Neural cell (in vitro differentiated cells): ENCODE measurements at regions not wholly inside any gene's neighbourhood (a gene's known extent, or its start where the extent isn't known, plus 50 kb on each side); places are given as distances from the start of the nearest gene placed in this dataset.

Source experiments
- H2AFZ ChIP-seq: fragments of 200-600, 300-800 bp; sonication (generic), shearing (Covaris generic); 2 replicates; pipeline ENCODE4 v1.6.0; 2014; ENCODE audit warnings: low read depth, mild to moderate bottlenecking, antibody characterized with exemption, low read length, moderate library complexity
- H3F3A ChIP-seq: fragments of 200-600 bp; shearing (Covaris generic); 2 replicates; pipeline ENCODE4 v1.6.1; 2016; ENCODE audit warnings: mild to moderate bottlenecking, moderate library complexity, mixed read lengths, antibody characterized with exemption, low read length; ENCODE audit not compliant: insufficient read depth, poor library complexity, severe bottlenecking
- H3K27ac ChIP-seq: fragments of 200-600, 300-800 bp; sonication (generic), shearing (Covaris generic); 2 replicates; pipeline ENCODE4 v1.5.1; 2014; ENCODE audit warnings: mild to moderate bottlenecking, low read length, moderate library complexity
- H3K27me3 ChIP-seq: fragments of 300-800, 200-600 bp; sonication (generic), shearing (Covaris generic); 2 replicates; pipeline ENCODE4 v1.6.0; 2014; ENCODE audit warnings: mild to moderate bottlenecking, low read depth, low read length, moderate library complexity; ENCODE audit not compliant: insufficient read depth
- H3K36me3 ChIP-seq: fragments of 300-800, 200-600 bp; sonication (generic), shearing (Covaris generic); 2 replicates; pipeline ENCODE4 v1.5.1; 2014; ENCODE audit warnings: mild to moderate bottlenecking, antibody characterized with exemption, low read length, moderate library complexity; ENCODE audit not compliant: insufficient read depth
- H3K4me2 ChIP-seq: fragments of 300-800, 200-600 bp; sonication (generic), shearing (Covaris generic); 2 replicates; pipeline ENCODE4 v1.6.0; 2014; ENCODE audit warnings: mild to moderate bottlenecking, low read length
- H3K4me3 ChIP-seq: fragments of 300-800, 200-600 bp; sonication (generic), shearing (Covaris generic); 2 replicates; pipeline ENCODE4 v1.5.1; 2014; ENCODE audit warnings: mild to moderate bottlenecking, low read length, moderate library complexity
- H3K79me2 ChIP-seq: fragments of 200-600 bp; shearing (Covaris generic); replicated peaks from 2 replicates; pipeline ENCODE4 v1.6.0; 2014; ENCODE audit warnings: mild to moderate bottlenecking, low read length, moderate library complexity; ENCODE audit not compliant: insufficient read depth
- H3K9ac ChIP-seq: fragments of 300-800, 200-600 bp; sonication (generic), shearing (Covaris generic); 2 replicates; pipeline ENCODE4 v1.6.1; 2016; ENCODE audit warnings: mild to moderate bottlenecking, low read length, mixed read lengths
- H3K9me2 ChIP-seq: fragments of 200-600 bp; shearing (Covaris generic); 2 replicates; pipeline ENCODE4 v1.6.1; 2016; ENCODE audit warnings: mild to moderate bottlenecking, low read length, mixed read lengths; ENCODE audit not compliant: insufficient read depth
- H3K9me3 ChIP-seq: fragments of 200-600, 300-800 bp; sonication (generic), shearing (Covaris generic); 2 replicates; pipeline ENCODE4 v1.6.1; 2016; ENCODE audit warnings: mild to moderate bottlenecking, mixed run types, low read length, moderate library complexity, mixed read lengths
- H4K20me1 ChIP-seq: fragments of 200-600 bp; shearing (Covaris generic); 2 replicates; pipeline ENCODE4 v1.6.1; 2016; ENCODE audit warnings: mild to moderate bottlenecking, mixed run types; ENCODE audit not compliant: insufficient read depth
- EP300 ChIP-seq: fragments of 450-650 bp; conservative IDR thresholded peaks from 2 replicates; pipeline ENCODE4 v1.6.1; 2014; ENCODE audit warnings: antibody characterized with exemption, mild to moderate bottlenecking, moderate library complexity; ENCODE audit not compliant: poor library complexity, severe bottlenecking
- EZH2 ChIP-seq: fragments of 200-600, 300-800 bp; shearing (Covaris generic), sonication (generic); IDR thresholded peaks from 2 replicates; pipeline ENCODE4 v1.6.1; 2014; ENCODE audit warnings: antibody characterized with exemption, low read length, borderline replicate concordance, mild to moderate bottlenecking; ENCODE audit not compliant: insufficient read depth, poor library complexity, severe bottlenecking
- MXI1 ChIP-seq: fragments of 450-650 bp; conservative IDR thresholded peaks from 2 replicates; pipeline ENCODE4 v1.6.1; 2014; ENCODE audit warnings: antibody characterized with exemption, mild to moderate bottlenecking; ENCODE audit not compliant: poor library complexity, severe bottlenecking
- POLR2AphosphoS5 ChIP-seq: IDR thresholded peaks from 2 replicates; pipeline ENCODE4 v1.6.1; 2012
- RAD21 ChIP-seq: fragments of 450-650 bp; conservative IDR thresholded peaks from 2 replicates; pipeline ENCODE4 v1.6.1; 2014; ENCODE audit warnings: antibody characterized with exemption, mild to moderate bottlenecking, moderate library complexity
- SMC3 ChIP-seq: fragments of 450-650 bp; conservative IDR thresholded peaks from 2 replicates; pipeline ENCODE4 v1.6.1; 2014; ENCODE audit warnings: antibody characterized with exemption, mild to moderate bottlenecking, moderate library complexity; ENCODE audit not compliant: poor library complexity
- TAF1 ChIP-seq: IDR thresholded peaks from 2 replicates; pipeline ENCODE4 v1.6.1; 2012; ENCODE audit warnings: low read depth
- TF ChIP-seq, protein P1 (sequence below): fragments of 450-650 bp; IDR thresholded peaks from 2 replicates; pipeline ENCODE4 v1.5.1; 2014; ENCODE audit warnings: antibody characterized with exemption, mild to moderate bottlenecking, moderate library complexity; ENCODE audit not compliant: poor library complexity, severe bottlenecking
- TF ChIP-seq, protein P2 (sequence below): IDR thresholded peaks from 2 replicates; pipeline ENCODE4 v1.6.1; 2012; ENCODE audit warnings: borderline replicate concordance

DNA sequence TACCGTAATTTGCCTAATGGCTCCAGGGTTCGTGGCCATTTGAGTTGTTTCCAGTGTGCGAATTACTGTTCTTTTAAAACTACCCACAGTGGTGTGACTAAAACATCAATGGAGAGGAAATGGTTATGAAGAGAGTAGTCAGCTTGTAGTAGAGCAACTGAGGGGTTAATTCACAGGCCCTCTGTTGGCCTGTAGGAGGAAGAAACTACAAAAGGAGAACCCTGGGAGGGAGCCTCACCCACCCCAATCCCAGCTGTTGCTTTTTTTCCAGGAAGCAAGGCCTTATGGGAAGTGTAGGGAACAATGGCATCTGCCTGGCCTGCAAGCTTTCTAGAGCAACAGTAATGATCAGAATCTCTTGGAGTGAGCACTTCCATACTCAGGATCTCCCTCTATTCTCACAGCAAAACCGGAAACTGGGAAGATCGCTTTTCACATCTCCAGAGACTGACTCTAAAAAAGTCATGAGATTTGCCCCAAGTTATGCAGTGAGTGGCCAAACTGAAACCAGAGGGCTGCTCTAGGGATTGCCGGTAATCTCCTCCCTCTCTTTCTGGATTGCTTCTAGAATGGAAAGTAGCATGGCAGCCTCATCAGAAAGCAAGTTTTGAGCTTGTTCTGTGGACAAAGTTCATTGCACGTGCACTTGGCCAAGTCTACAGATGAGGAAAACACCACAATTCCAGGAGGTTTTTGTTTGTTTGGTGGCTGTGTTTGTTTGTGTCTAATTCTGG lies 125.3 kb upstream of the PWP1 start:
- H4K20me1 ChIP-seq: no peaks in the 10 kb centered on the region
- H3K27me3 ChIP-seq: no peaks in the 10 kb centered on the region
- no peaks in the 10 kb centered on the region for H3K36me3 ChIP-seq
- H3K4me3 ChIP-seq: no peak overlapping the region
- no peaks in the 10 kb centered on the region for H3K9me3 ChIP-seq
- TF ChIP-seq EZH2 (no peak), MXI1 (no peak), SMC3 (no peak), POLR2AphosphoS5 (no peak), TAF1 (no peak), RAD21 (no peak), EP300 (no peak)
- TF ChIP-seq, protein P1, sequence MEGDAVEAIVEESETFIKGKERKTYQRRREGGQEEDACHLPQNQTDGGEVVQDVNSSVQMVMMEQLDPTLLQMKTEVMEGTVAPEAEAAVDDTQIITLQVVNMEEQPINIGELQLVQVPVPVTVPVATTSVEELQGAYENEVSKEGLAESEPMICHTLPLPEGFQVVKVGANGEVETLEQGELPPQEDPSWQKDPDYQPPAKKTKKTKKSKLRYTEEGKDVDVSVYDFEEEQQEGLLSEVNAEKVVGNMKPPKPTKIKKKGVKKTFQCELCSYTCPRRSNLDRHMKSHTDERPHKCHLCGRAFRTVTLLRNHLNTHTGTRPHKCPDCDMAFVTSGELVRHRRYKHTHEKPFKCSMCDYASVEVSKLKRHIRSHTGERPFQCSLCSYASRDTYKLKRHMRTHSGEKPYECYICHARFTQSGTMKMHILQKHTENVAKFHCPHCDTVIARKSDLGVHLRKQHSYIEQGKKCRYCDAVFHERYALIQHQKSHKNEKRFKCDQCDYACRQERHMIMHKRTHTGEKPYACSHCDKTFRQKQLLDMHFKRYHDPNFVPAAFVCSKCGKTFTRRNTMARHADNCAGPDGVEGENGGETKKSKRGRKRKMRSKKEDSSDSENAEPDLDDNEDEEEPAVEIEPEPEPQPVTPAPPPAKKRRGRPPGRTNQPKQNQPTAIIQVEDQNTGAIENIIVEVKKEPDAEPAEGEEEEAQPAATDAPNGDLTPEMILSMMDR: no peak
- TF ChIP-seq, protein P2, sequence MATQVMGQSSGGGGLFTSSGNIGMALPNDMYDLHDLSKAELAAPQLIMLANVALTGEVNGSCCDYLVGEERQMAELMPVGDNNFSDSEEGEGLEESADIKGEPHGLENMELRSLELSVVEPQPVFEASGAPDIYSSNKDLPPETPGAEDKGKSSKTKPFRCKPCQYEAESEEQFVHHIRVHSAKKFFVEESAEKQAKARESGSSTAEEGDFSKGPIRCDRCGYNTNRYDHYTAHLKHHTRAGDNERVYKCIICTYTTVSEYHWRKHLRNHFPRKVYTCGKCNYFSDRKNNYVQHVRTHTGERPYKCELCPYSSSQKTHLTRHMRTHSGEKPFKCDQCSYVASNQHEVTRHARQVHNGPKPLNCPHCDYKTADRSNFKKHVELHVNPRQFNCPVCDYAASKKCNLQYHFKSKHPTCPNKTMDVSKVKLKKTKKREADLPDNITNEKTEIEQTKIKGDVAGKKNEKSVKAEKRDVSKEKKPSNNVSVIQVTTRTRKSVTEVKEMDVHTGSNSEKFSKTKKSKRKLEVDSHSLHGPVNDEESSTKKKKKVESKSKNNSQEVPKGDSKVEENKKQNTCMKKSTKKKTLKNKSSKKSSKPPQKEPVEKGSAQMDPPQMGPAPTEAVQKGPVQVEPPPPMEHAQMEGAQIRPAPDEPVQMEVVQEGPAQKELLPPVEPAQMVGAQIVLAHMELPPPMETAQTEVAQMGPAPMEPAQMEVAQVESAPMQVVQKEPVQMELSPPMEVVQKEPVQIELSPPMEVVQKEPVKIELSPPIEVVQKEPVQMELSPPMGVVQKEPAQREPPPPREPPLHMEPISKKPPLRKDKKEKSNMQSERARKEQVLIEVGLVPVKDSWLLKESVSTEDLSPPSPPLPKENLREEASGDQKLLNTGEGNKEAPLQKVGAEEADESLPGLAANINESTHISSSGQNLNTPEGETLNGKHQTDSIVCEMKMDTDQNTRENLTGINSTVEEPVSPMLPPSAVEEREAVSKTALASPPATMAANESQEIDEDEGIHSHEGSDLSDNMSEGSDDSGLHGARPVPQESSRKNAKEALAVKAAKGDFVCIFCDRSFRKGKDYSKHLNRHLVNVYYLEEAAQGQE: no peak
- H3K79me2 ChIP-seq: no peaks in the 10 kb centered on the region
- H3K9me2 ChIP-seq: no peaks in the 10 kb centered on the region
- H3K27ac ChIP-seq: no peak overlapping the region
- no peak overlapping the region for H3K4me2 ChIP-seq
- no peak overlapping the region for H2AFZ ChIP-seq
- H3F3A ChIP-seq: no peaks in the 10 kb centered on the region
- H3K9ac ChIP-seq: no peak overlapping the region

DNA sequence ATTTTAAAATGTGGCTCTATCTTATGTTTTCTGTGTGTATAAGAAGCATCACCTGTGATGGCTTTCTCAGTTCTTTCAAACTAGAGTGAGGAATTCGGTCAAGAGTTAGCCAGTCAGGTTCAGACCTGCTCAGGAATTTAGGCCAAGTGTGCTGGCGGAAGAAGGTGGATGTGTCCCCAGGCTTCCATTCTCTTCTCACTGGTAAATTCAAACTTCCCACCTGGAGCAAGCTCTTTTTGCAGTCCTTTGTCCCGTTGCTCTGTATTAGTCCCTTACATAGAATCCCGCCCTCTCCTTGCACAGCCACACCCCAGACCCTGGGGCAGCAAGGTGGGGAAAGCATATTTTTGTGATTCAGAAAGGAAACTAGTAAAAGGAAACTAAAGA lies 124.7 kb upstream of the PWP1 start:
- Histone ChIP-seq H3K4me3 (no peak overlapping the region), H2AFZ (no peak overlapping the region), H3K9ac (no peak overlapping the region), H3F3A (no peaks in the 10 kb centered on the region), H3K79me2 (no peaks in the 10 kb centered on the region), H3K27ac (no peak overlapping the region), H3K4me2 (no peak overlapping the region), H3K9me3 (no peaks in the 10 kb centered on the region), H4K20me1 (no peaks in the 10 kb centered on the region), H3K27me3 (no peaks in the 10 kb centered on the region), H3K36me3 (no peaks in the 10 kb centered on the region), H3K9me2 (no peaks in the 10 kb centered on the region)
- TF ChIP-seq, protein P1: no peak
- no peak for TF ChIP-seq RAD21
- no peak for TF ChIP-seq MXI1
- no peak for TF ChIP-seq EZH2
- TF ChIP-seq SMC3: no peak
- no peak for TF ChIP-seq EP300
- no peak for TF ChIP-seq TAF1
- no peak for TF ChIP-seq POLR2AphosphoS5
- TF ChIP-seq, protein P2: no peak
